WTC11 (cell line): ENCODE measurements at regions not wholly inside any gene's neighbourhood (a gene's known extent, or its start where the extent isn't known, plus 50 kb on each side); places are given as distances from the start of the nearest gene placed in this dataset.

Experiments
- ELF4 ChIP-seq: sonication (generic); formaldehyde crosslinking; IDR thresholded peaks from 2 replicates; pipeline ENCODE4 v1.8.1; 2022; ENCODE audit warnings: low read depth, mild to moderate bottlenecking, moderate library complexity, missing genetic modification reagents
- NFE2L1 ChIP-seq: sonication (generic); formaldehyde crosslinking; IDR thresholded peaks from 2 replicates; pipeline ENCODE4 v1.8.1; 2023; ENCODE audit warnings: missing genetic modification reagents
- RELA ChIP-seq: sonication (generic); formaldehyde crosslinking; IDR thresholded peaks from 2 replicates; pipeline ENCODE4 v1.8.1; 2022; ENCODE audit warnings: missing genetic modification reagents, mild to moderate bottlenecking, borderline replicate concordance
- TF ChIP-seq, protein P1 (sequence below): sonication (generic); formaldehyde crosslinking; IDR thresholded peaks from 2 replicates; pipeline ENCODE4 v1.8.0; 2022; ENCODE audit warnings: mild to moderate bottlenecking, missing genetic modification reagents
- TF ChIP-seq, protein P2 (sequence below): fragments of 250-450 bp; sonication (Bioruptor Pico); IDR thresholded peaks from 2 replicates; pipeline ENCODE4 v2.1.2; 2022; ENCODE audit warnings: mild to moderate bottlenecking, moderate library complexity

DNA sequence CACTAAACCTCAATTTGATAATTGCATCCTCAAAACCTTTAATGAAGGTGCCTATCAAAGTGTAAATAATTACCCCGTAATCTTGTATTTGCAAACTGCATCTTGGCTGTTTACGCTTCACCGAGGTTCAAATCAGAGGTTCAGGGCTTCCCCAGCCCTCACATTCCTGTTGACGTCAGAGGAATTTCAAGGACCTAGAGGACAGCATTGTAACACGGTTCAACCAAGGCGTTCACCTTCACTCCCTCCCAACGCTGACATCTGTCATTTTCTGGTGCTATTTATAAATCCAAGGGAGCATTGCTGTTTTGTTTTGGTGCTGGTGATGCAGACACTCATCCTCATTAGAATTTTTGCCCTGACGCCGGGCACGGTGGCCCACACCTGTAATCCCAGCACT is 691.6 kb upstream of the RBFOX1 start:
- TF ChIP-seq, protein P1, sequence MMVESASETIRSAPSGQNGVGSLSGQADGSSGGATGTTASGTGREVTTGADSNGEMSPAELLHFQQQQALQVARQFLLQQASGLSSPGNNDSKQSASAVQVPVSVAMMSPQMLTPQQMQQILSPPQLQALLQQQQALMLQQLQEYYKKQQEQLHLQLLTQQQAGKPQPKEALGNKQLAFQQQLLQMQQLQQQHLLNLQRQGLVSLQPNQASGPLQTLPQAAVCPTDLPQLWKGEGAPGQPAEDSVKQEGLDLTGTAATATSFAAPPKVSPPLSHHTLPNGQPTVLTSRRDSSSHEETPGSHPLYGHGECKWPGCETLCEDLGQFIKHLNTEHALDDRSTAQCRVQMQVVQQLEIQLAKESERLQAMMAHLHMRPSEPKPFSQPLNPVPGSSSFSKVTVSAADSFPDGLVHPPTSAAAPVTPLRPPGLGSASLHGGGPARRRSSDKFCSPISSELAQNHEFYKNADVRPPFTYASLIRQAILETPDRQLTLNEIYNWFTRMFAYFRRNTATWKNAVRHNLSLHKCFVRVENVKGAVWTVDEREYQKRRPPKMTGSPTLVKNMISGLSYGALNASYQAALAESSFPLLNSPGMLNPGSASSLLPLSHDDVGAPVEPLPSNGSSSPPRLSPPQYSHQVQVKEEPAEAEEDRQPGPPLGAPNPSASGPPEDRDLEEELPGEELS: no peak
- TF ChIP-seq, protein P2, sequence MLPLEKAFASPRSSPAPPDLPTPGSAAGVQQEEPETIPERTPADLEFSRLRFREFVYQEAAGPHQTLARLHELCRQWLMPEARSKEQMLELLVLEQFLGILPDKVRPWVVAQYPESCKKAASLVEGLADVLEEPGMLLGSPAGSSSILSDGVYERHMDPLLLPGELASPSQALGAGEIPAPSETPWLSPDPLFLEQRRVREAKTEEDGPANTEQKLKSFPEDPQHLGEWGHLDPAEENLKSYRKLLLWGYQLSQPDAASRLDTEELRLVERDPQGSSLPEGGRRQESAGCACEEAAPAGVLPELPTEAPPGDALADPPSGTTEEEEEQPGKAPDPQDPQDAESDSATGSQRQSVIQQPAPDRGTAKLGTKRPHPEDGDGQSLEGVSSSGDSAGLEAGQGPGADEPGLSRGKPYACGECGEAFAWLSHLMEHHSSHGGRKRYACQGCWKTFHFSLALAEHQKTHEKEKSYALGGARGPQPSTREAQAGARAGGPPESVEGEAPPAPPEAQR: no peak
- TF ChIP-seq NFE2L1 (CRISPR knock-in tag) (no peak), RELA (CRISPR knock-in tag) (no peak), ELF4 (CRISPR knock-in tag) (no peak)
